GM21786 (cell line): ENCODE measurements at regions not wholly inside any gene's neighbourhood (a gene's known extent, or its start where the extent isn't known, plus 50 kb on each side); places are given as distances from the start of the nearest gene placed in this dataset.

Source experiments
- ATAC-seq: cut with Tn5 transposase; IDR thresholded peaks from one replicate; pipeline ENCODE4 v1.9.1; 2021; ENCODE audit not compliant: unreplicated experiment

DNA sequence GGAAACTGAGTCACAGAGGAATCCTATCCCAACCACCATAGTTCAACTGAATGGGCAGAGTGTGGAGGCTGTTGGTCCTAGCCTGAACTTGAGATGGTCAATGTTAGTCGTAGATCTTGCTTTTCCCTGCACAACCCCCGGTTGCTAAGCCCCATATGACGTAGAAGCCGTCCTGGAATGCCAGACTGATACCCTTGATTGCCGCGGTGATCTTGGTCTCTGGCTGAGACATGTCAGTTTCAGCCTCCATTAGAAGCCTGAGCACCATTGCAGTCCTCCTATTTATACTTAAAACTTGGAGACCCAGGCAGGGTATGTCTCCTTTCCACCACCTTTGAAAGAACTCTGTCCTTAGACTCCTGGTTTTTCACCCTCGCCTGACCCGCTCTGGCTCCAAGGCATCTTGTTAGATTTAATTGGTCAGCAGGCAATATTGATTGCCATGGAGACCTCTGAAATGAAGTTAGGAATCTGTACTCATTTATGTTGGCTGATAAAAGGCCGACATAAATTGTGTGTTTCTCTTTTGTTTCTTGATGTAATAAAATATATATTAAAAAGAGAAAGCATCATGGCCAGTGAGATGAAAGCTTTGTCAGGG lies 53.4 kb downstream of the RPLP1 start:
- ATAC-seq: no peak

DNA sequence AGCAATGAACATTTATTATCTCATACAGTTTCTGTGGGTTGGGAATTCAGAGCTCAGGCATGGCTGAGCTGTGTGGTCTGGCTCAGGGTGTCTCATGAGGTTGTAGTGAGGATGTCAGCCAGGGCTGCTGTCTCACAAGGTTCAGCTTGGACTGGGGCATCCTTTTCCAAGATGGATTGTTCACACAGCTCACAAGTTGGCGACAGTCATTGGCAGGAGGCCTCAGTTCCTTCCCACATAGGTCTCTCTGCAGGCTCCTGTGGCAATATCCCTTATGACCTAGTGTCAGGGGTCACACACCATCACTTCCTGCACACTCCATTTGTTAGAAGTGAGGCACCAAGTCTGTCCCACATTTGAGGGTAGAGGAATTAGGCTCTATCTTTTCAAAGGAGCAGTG lies 56.0 kb downstream of the RPLP1 start:
- no peak for ATAC-seq

DNA sequence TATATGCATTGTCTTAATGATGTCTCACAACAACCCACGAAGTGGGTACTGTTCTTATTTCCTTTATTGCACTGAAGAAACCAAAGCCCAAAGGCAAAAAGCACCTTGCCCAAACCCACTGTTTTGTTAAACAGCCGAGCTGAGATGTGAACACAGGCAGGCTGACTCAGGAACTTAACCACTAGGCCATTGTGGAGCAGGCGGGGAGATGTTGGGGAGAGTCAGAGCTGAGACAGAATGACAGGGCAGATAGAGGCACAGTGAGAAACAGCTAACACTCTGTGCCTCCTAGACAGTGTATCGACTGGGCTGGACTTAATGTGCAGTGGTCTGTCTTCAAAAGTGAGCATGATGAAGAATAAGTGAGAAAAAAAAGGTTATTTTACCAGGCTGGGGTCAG lies 56.5 kb downstream of the RPLP1 start:
- no peak for ATAC-seq

DNA sequence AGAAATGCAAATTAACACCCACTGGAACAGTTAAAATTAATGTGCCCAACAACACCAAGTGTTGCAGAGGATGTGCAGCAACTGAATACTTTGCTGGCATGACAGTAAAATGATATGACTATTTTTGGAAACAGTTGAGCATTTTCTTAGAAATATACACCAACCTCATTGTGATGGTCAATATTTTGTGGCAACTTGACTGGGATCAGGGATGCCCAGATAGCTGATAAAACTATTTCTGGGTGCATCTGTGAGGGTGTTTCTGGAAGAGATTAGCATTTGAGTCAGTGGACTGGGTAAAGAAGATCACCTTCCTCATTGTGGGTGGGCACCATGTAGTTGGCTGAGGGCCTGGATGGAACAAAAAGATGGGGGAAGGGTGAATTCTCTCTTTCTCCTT lies 57.9 kb downstream of the RPLP1 start:
- no peak for ATAC-seq

DNA sequence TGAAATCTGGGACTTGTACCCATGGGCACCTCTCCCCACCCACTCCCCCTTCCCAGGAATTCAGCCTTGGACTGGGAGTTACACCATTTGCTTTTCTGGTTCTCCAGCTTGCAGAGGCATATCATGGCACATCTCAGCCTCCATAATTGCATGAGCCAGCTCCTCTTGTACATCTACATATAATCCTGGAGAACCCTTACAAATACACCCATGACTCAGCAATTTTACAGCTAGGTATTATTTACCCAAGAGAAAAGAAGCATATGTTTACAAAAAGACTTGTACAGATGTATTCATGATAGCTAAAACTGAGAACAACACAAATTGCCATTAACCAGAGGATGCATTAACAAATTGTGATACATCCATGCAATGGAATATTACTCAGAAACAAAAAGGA lies 58.4 kb downstream of the RPLP1 start:
- no peak for ATAC-seq

DNA sequence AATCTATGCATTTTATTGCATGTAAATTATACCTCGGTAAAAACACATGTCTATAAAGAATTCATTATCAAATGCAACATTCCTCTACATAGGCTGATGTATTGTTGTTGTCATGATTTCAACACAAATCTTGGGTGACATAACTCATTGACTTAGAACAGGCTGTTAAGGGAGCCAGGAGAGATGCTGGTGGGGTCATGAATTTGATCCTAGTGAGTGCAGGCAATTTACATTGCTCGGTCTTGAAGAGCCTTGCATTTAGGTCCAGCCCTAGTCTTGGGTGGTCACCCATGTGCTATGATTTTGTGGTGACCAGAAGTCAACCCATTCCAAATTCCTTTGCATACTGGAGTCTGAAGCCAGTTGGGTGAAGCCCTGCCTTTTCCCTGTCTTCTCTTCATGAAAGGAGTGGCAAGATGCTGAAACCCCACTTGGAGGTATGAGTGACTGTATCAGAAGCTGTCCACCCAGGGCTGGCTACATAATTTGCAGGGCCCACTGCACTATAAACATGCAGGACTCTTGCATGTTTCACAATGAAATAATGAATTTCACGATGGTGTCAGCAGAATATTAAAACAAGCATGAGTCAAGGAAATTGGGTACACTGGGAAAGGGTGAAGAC lies 59.2 kb downstream of the RPLP1 start:
- no peak for ATAC-seq

DNA sequence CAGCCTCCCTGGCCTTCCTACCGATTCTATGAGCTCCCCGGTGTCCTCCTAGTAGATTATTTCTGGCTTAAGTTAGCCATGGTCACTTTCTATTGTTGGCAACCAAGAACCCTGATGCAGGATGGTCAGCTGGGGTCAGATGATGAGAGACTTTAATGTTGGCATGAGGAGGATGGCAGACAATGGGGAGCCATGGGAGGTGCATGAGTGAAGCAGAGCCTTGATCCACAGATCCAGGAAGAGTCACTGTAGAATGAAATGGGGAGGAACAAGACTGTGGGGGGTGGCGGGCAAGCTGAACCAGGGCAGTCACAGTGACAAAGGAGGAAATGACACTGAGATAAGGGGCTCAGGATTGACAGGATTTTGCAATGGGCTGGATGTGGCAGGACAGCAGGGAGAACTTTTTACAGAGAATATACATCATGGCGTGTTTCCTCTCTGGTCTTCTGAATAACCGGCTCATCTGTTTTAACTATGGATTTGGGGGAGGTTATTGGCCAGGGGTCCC lies 60.9 kb downstream of the RPLP1 start:
- ATAC-seq: no peak

DNA sequence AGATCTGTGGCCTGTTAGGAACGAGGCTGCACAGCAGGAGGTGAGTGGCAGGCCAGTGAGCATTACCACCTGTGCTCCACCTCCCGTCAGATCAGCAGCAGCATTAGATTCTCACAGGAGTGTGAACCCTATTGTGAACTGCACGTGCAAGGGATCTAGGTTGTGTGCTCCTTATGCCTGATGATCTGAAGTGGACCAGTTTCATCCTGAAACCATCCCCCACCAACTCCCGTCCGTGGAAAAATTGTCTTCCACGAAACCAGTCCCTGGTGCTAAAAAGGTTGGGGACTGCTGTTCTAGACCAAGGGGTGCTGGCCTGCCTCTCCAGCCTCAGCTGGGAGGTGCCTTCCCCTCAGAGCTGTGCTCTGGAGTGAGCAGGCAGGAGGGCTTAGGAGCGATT lies 61.4 kb downstream of the RPLP1 start:
- ATAC-seq: no peak

DNA sequence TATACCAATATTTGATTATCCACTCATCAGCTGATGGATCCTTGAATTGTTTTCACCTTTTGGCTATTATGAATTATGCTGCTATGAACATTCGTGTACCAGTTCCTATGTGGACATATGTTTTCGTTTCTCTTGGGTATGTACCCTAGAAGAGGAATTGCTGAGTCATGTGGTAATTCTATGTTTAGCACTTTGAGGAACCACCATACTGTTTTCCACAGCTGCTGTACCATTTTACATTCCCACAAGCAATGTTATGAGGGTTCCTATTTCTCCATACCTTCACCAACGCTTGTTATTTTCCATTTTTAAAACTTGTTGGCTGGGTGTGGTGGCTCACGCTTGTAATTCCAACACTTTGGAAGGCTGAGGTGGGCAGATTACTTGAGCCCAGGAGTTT lies 62.9 kb downstream of the RPLP1 start:
- ATAC-seq: no peak

DNA sequence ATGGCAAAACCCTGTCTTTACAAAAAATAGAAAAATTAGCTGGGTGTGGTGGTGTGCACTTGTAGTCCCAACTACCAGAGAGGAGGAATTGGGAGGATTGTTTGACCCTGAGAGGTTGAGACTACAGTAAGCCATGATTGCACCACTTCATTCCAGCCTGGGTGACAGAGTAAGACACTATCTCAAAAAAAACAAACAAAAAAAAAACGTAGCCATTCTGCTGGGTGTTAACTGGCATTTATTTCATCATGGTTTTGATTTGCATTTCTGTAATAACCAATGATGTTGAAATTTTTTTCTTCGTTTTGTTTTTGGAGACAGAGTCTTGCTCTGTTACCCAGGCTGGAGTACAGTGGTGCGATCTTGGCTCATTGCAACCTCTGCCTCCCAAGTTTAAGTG lies 63.3 kb downstream of the RPLP1 start:
- no peak for ATAC-seq

DNA sequence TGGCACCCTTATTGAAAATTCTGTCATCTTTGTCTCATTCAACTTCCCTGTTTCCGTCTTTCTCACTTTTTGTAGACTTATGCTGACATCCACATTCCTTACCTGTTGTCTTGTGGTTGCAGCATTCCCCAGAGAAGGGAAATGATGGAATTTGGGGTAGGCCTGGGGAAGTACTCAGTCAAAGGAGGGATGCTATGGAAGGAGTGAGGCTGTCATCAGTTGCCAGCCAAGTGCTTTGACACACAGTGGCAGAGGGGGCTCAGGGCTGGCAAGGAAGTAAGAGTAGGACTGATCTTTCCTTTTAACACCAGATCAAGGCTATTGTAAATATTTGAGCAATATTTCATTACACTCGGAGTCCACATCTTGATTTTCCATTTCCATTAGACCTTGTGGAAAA lies 64.4 kb downstream of the RPLP1 start:
- no peak for ATAC-seq

DNA sequence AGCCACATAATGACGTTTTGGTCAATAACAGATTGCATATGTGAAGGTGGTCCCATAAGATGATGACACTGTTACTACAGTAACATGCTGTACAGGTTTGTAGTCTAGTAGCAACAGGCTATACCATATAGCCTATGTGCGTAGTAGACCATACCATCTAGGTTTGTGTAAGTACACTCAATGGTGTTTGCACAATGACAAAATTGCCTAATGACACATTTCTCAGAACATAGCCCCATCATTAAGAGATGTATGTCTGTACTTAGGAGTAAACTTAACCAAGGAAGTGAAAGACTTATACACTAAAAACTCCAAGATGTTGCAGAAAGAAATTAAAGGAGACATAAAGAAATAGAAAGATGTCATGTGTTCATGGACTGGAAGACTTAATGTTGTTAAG lies 66.2 kb downstream of the RPLP1 start:
- no peak for ATAC-seq

DNA sequence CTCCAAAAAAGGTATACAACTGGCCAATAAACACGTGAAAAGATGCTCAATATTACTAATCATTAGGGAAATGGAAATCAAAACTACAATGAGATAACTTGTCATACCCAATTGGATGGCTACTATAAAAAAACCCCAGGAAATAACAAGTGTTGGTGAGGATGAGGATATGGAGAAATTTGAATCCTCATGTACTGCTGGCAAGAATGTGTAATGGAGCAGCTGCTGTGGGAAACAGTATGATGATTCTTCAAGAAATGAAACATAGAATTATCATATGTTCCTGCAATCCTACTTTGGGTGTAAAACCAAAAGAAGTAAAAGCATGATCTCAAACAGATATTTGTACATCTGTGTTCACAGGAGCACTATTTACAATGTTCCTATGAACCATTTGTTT lies 67.4 kb downstream of the RPLP1 start:
- ATAC-seq: no peak

DNA sequence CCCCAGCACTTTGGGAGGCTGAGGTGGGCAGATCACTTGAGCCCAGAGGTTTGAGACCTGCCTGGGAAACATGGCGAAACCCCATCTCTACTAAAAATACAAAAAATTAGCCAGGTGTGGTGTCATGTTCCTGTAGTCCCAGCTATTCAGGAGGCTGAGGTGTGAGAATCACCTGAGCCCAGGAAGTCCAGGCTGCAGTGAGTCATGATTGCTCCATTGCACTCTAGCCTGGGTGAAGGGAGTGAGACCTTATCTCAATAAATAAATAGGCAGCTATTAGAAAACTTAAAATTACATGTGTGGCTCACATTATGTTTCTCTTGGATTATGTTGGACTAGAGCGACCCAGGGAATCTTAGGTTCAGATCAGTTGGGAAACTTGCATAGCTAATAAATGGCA lies 69.7 kb downstream of the RPLP1 start:
- ATAC-seq: no peak

DNA sequence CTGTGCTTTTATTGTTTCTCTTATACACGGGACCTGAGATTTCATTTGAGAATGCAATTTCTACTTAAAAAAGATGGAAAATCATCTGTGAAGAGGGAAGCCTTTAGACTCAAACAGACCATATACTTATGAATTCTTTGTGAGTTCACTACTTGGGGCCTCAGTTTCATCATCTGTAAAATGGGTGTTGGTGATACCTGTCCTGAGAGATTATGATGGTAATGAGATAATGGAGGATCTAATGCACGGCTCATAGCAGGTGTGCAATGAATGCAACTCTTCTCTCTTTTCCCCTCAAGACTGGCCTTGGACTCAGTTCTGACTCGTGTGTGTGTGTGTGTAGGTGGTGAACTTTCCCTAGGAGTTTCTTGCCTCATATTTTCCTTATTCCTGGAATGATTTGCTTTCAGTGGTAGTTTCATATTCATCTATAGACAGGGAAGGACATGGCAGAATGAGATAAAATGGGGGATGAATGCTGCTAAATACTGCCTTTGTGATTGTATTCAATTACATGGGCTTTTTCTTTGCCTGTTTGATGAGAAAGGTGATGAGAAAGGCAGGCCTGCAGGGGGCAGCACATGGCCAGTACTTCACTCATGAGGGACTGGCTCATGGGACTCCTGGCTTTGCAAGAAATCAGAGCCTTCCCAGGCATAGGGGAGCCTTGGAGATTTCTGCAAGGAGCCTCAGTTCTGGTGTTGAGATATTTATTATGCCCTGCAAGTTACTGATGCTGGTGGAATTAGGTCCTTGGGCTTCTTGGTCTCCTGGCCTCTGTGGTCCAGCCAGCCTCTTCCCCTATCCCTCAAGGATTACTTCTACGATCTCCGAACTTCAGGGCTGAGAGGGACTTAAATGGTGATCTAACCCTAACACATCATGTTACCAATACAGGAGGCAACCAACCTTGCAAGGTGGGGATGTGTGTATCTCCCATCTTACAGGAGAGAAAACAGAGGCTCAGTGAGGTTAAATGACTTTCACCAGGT lies 70.7 kb downstream of the RPLP1 start:
- ATAC-seq: no peak

DNA sequence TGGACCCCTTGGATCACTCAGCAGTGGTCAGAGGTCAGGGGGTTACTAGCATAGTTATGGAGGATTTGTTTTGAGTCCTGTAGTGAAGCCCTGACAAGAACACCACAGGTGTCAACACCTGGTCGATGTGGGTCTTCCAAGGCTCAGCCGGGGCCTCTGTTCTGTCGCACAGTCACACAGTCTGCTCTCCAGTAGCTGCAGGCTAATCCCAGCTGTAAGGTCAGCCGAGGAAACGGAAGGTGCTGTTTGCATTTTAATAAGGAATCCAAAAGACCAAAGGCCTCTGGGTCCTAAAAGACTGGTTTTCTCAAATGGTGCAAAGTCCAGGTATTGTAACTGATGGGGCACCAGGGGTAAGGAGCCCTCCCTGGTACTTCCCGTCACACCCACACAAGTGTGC lies 71.7 kb downstream of the RPLP1 start:
- ATAC-seq: no peak

DNA sequence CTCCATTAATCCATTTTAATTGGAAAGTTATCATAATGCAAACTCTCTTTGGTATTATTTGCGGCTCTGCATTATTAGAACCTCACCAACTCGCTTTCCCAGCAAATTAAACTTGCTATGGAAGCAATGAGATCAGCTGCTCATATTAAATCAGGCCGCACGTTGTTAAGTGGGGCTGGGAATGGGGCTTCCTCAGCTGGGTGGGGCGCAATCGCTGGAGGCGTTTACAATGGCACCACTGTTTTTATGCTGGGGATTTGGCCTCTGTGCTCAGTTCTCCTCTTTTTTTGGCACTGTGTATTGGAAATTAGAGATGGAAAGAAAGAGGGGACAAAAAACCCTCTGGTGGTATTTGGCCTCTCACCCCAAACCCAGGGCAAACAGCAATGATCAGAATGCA lies 72.2 kb downstream of the RPLP1 start:
- ATAC-seq: no peak

DNA sequence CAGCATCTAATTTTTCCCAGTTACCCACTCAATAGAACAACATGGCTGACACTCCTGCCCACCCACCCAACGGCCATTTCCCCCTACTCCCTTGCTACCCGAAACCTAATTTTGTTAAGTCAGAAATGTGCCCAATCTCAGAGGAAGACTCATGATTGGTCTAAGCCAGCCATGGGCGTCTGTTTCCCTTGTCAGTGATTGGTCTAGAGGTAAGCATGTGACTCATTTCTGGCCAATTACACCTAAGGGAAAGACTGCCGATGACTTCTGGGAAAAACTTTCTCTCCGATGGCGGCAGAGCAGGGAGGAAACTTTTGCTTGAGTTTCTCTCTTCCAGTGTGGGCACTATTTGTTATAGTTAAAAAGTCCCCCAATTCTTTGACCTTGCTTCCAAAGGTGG lies 72.9 kb downstream of the RPLP1 start:
- no peak for ATAC-seq

DNA sequence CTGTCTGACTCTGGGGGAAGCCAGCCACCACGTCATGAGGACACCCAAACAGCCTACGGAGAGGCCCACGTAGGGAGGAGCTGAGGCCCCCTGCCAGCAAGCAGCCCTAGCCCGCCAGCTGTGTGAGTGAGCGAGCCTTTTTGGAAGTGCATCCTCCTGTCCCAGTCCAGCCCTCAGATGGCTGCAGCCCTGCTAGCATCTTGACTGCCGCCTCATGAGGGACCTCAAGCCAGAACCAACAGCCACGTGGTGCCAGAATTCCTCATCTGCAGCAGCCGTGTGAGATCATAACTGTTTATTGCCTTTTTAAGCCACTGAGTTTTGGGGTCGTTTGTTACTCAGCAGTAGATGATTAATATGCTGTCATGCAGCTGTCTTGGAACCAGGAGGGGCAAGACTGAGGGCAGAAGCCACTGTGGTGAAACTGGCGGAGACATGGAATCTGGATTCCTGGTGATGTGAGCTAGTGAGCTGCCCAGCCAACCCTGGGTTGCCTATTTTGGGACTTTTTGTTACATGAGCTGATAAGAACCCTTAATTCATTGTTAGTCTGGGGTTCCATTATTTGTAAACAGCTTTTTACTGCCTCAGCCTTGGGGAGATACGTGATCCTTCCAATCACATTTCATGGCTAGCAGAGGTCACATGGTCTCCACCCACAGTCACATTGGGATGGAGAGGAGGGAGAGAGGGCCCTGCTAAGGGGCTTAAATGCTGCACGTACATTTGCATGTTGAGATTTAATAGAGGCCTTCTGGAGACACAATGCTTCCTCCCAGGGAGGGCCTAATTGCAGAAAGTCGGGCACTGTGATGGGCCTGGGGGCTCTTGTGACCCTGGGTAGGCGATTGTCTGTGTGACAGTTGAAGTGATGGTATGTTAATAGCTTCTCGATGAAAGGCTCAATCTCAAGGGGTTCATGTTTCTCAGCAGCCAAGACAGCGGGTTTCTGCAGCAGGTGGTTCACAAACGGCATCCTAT lies 73.8 kb downstream of the RPLP1 start:
- no peak for ATAC-seq

DNA sequence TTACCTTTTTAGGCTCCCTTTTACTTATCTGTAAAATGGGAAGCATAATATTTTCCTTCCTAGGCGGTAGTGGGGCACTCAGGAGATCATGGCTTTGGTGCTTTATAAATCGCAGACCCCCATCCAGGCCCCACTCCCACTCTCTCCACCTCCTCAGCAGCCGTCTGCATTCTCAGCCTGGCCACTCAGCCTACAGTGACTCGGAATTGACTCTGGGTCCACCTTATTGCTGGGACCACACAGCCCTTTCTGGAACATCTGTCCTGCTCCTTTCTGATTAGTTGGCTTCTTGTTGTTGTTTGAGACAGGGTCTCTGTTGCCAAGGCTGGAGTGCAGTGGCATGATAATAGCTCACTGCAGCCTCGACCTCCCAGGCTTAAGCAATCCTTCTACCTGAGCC lies 76.5 kb downstream of the RPLP1 start:
- no peak for ATAC-seq
